H1 (cell line): ENCODE measurements at regions not wholly inside any gene's neighbourhood (a gene's known extent, or its start where the extent isn't known, plus 50 kb on each side); places are given as distances from the start of the nearest gene placed in this dataset.

Source experiments
- CHD1 ChIP-seq: IDR thresholded peaks from 2 replicates; pipeline ENCODE4 v1.6.1; 2012; ENCODE audit warnings: low read depth, low read length, improper control_type of control experiment
- CREB1 ChIP-seq: IDR thresholded peaks from 2 replicates; pipeline ENCODE4 v1.6.1; 2012; ENCODE audit warnings: inconsistent platforms
- KDM4A ChIP-seq: IDR thresholded peaks from one replicate; pipeline ENCODE4 v1.7.1; 2012; ENCODE audit warnings: low read depth, mild to moderate bottlenecking, moderate library complexity, low read length, inconsistent platforms; ENCODE audit not compliant: severe bottlenecking
- RAD21 ChIP-seq, 2 experiments: IDR thresholded peaks in 1 of 2; conservative IDR thresholded peaks in 1 of 2; 2 replicates each; pipeline ENCODE4 v1.6.1; 2011; ENCODE audit warnings: low read depth in 2 of 2, low read length in 2 of 2, improper control_type of control experiment in 1 of 2, inconsistent platforms in 1 of 2, mild to moderate bottlenecking in 1 of 2, moderate library complexity in 1 of 2
- SRF ChIP-seq: IDR thresholded peaks from 2 replicates; pipeline ENCODE4 v1.6.1; 2011; ENCODE audit warnings: mild to moderate bottlenecking, low read depth, low read length, moderate library complexity

GRCh38 chr1:244173240-244173639 lies 122.2 kb downstream of the ZBTB18 start (continued):
- TF ChIP-seq RAD21 (IDR thresholded peaks at IDR 0.05 in 1 of 2, conservative IDR thresholded peaks at IDR 0.05 in 1 of 2; ENCODE audit: low read depth in 2 of 2, low read length in 2 of 2) (no peak), CHD1 (no peak), CREB1 (no peak), SRF (no peak), KDM4A (no peak)
- TF ChIP-seq, all 59 proteins: peak for 0
